Keratinocyte (primary cell): ENCODE measurements at regions not wholly inside any gene's neighbourhood (a gene's known extent, or its start where the extent isn't known, plus 50 kb on each side); places are given as distances from the start of the nearest gene placed in this dataset.

Experiments
- EZH2 ChIP-seq: IDR thresholded peaks from one replicate; pipeline ENCODE4 v1.6.1; 2012; ENCODE audit warnings: inconsistent platforms, mild to moderate bottlenecking, low read length, moderate library complexity
- TF ChIP-seq, protein P1 (sequence below), 3 experiments: IDR thresholded peaks in 1 of 3; conservative IDR thresholded peaks in 1 of 3; optimal IDR thresholded peaks in 1 of 3; 2 replicates in 2 of 3; 3 replicates in 1 of 3; pipeline versions ENCODE3 to v1.5.1; 2011; ENCODE audit warnings: low read length in 3 of 3, mild to moderate bottlenecking in 3 of 3, moderate library complexity in 2 of 3, control low read depth in 1 of 3, inconsistent platforms in 1 of 3; ENCODE audit not compliant: insufficient read depth in 2 of 3; ENCODE audit errors: extremely low read depth in 1 of 3

DNA sequence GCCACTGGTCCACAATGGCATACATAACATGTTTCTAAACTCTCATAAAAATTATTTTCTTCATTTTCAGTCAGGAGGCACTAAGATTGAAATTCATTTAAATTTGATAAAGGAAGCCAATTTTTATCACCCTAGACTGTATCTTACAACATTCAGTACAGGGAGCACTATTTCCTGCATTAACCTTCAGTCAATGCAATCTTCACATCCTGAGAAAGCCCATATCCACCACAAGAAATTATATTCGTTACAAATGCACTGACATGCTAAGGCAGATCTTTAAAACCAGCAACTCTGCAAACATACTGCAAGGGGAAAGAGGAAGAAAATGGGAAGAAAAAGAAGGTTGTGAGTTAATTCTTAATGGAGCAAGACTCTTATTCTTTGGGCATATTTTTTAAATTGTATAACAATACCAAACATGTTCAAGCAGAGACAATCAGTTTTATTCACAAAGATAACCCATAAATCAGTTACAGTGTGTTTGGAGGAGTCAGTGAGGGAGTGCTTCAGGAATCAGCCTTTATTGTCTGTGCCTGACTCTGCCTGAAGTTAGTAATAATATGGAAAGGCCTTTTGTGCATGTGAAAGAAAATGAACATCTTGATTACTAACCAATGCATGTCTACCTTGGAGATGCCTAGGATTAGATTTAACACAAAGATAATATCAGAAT lies 370.1 kb downstream of the FBXO15 start:
- TF ChIP-seq, protein P1, sequence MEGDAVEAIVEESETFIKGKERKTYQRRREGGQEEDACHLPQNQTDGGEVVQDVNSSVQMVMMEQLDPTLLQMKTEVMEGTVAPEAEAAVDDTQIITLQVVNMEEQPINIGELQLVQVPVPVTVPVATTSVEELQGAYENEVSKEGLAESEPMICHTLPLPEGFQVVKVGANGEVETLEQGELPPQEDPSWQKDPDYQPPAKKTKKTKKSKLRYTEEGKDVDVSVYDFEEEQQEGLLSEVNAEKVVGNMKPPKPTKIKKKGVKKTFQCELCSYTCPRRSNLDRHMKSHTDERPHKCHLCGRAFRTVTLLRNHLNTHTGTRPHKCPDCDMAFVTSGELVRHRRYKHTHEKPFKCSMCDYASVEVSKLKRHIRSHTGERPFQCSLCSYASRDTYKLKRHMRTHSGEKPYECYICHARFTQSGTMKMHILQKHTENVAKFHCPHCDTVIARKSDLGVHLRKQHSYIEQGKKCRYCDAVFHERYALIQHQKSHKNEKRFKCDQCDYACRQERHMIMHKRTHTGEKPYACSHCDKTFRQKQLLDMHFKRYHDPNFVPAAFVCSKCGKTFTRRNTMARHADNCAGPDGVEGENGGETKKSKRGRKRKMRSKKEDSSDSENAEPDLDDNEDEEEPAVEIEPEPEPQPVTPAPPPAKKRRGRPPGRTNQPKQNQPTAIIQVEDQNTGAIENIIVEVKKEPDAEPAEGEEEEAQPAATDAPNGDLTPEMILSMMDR (optimal IDR thresholded peaks at IDR 0.05 in 1 of 3, IDR thresholded peaks at IDR 0.05 in 1 of 3, conservative IDR thresholded peaks at IDR 0.05 in 1 of 3; ENCODE audit: extremely low read depth in 1 of 3, insufficient read depth in 2 of 3, low read length in 3 of 3) = no peak
- TF ChIP-seq EZH2 = no peak
